Panc1 (cell line): ENCODE measurements at regions not wholly inside any gene's neighbourhood (a gene's known extent, or its start where the extent isn't known, plus 50 kb on each side); places are given as distances from the start of the nearest gene placed in this dataset.
"Not testable (repeated sequence)": the region's sequence is repeated elsewhere in the genome, so short reads cannot be mapped to it uniquely, and the experiment has no call there.

Source experiments
- ATAC-seq: fragments of 200-7000 bp; cut with Tn5 transposase; 2 replicates; pipeline ENCODE4 v1.9.1; 2020; ENCODE audit warnings: mild to moderate bottlenecking, moderate library complexity
- BruUV-seq: library from RNA; stranded (reverse); fragments of 400-500 nt; replicated peaks from 2 replicates; lab custom pipeline; 2021; lab: Mats Ljungman, UMichigan
- CTCF ChIA-PET: fragments of 300-600 bp; sonication (Branson Sonifier 250); formaldehyde crosslinking; loops from one replicate; lab custom pipeline; 2022; ENCODE audit warnings: antibody characterized with exemption; lab: Charles Lee
- POLR2A ChIA-PET: fragments of 300-600 bp; sonication (Branson Sonifier 250); formaldehyde crosslinking; loops from one replicate; lab custom pipeline; 2022; ENCODE audit warnings: antibody characterized with exemption; lab: Charles Lee
- DNase-seq: peaks from one replicate; pipeline ENCODE4 v3.0.0-alpha.2; 2010; ENCODE audit warnings: low read depth, low spot score
- H3K27ac ChIP-seq: 2 replicates; pipeline ENCODE4 v1.5.1; 2011; ENCODE audit warnings: mild to moderate bottlenecking, low read length, inconsistent platforms
- H3K27me3 ChIP-seq: fragments of 200-500 bp; sonication (Bioruptor generic); 2 replicates; pipeline ENCODE4 v1.6.0; 2014; ENCODE audit warnings: low read length, inconsistent platforms; ENCODE audit not compliant: control insufficient read depth, insufficient read depth
- H3K36me3 ChIP-seq: fragments of 200-500 bp; sonication (Bioruptor generic); 2 replicates; pipeline ENCODE4 v1.5.1; 2014; ENCODE audit warnings: inconsistent platforms, mild to moderate bottlenecking, low read length, moderate library complexity; ENCODE audit not compliant: control insufficient read depth, insufficient read depth
- H3K4me1 ChIP-seq: 2 replicates; pipeline ENCODE4 v1.5.1; 2011; ENCODE audit warnings: inconsistent platforms, mild to moderate bottlenecking, low read length, moderate library complexity; ENCODE audit not compliant: control insufficient read depth, insufficient read depth
- H3K4me3 ChIP-seq, 2 experiments: 2 replicates each; pipeline ENCODE4 v1.5.1; 2011 to 2012; ENCODE audit warnings: low read depth in 2 of 2, low read length in 2 of 2, mild to moderate bottlenecking in 2 of 2, inconsistent platforms in 1 of 2, moderate library complexity in 1 of 2
- H3K9me3 ChIP-seq: fragments of 200-500 bp; sonication (Bioruptor generic); 2 replicates; pipeline ENCODE4 v1.5.1; 2014; ENCODE audit warnings: low read depth, mild to moderate bottlenecking, inconsistent platforms, low read length, moderate library complexity; ENCODE audit not compliant: control insufficient read depth, insufficient read depth
- in situ Hi-C: cut with HindIII; loops from 2 replicates; pipeline ENCODE4 v1.10.0; 2016; ENCODE audit warnings: low sequenced_read_pairs, low pct_unique_long_range_greater_than_20kb
- intact Hi-C: fragments of 100-400 bp; cut with micrococcal nuclease; formaldehyde crosslinking; loops from one replicate; pipeline ENCODE4 v1.10.0; 2022; ENCODE audit not compliant: unreplicated experiment

DNA sequence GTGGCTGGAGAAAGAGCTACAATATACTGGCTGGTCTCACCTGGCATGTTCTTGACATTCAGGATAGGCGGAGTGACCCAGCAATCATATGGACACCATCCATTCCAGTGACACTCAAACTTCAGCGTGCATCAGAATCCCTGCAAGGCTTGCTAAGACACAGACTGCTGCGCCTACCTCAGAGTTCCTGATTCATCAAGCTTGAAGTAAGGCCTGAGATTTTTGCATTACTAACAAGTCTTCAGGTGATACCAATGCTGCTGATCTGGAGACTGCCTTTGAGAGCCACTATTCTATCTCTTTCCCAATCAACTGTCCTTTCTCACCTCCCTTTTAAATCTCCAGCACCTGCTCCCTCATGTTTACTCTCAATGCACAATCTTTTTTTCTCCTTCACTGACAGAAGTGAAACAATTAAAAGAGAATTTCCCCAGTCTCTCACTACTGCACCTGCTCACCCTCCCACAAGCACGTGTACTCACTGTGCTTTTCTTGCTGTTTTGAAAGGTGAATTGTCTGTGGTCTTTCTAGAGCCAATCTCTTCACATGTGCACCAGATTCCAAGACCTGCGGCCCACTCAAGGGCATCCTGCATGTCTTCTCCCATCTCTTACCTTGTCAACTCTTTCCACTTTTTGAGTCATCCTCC lies 519.2 kb downstream of the TTLL7 start:
- H3K36me3 ChIP-seq, CTCF ChIA-PET, DNase-seq, H3K4me1 ChIP-seq, in situ Hi-C loops, H3K4me3 ChIP-seq, H3K27me3 ChIP-seq, intact Hi-C loops, H3K27ac ChIP-seq, H3K9me3 ChIP-seq, ATAC-seq, BruUV-seq, POLR2A ChIA-PET: not testable (repeated sequence)

DNA sequence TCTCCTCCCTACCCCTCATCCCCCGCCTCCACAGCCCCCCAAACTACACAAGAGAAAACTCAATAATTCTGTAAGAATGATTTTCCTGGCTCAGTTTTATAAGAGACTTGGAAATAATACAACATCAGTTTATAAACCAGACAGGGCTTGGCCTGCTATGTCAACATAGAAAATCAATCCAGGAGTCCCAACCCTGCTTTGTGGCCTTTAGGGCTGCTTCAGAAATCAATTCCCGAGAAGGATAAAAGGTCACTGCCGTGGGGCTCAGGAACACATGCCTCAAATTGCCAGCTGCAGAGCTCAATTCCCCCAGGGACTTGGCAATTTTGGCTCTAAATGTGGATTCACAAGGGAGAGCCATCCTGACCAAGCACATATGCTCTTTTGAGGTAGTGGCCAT lies 520.8 kb downstream of the TTLL7 start:
- H3K9me3 ChIP-seq, CTCF ChIA-PET, intact Hi-C loops, DNase-seq, BruUV-seq, ATAC-seq, H3K27me3 ChIP-seq, H3K4me3 ChIP-seq, POLR2A ChIA-PET, H3K36me3 ChIP-seq, H3K4me1 ChIP-seq, H3K27ac ChIP-seq, in situ Hi-C loops: not testable (repeated sequence)

DNA sequence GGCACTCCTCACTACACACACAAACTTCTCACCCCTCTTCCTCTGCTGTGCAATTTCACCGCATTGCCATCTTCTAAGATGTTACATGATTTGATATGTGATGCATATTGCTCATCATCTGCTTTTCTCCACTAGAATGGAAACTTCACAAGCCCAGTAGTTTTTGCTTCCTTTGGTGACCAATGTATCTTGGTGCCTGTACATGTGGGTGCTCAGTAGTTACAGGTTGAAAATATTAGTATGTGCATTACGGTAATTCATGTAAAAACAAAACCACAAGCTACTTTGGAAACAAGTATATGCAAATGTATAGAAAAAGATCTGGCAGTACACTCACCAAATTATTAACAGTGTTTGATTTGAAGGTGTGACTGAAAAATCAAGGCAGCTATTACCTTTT lies 522.4 kb downstream of the TTLL7 start:
- H3K9me3 ChIP-seq, intact Hi-C loops, POLR2A ChIA-PET, H3K4me1 ChIP-seq, H3K4me3 ChIP-seq, ATAC-seq, H3K27ac ChIP-seq, CTCF ChIA-PET, H3K36me3 ChIP-seq, DNase-seq, in situ Hi-C loops, BruUV-seq, H3K27me3 ChIP-seq: not testable (repeated sequence)

DNA sequence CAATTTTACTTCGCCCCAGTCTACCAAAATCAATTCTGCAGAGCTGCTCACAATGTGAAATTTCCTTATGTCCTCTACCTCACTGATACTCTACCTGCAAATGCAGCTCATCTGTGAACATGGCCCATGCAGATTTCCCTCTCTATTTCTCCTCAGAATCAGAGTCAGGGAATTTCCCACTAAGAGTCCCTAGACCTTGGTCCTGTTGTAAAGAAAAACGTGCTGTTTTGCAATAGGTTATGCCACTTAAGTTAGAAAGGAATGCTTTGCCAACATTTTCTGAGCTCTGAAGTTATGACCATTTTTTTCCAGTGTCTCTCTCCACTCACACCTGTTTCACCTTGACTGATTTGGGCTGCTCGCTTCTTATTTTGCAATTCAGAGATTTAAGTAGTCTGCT lies 524.0 kb downstream of the TTLL7 start:
- H3K4me1 ChIP-seq, ATAC-seq, in situ Hi-C loops, intact Hi-C loops, BruUV-seq, CTCF ChIA-PET, H3K4me3 ChIP-seq, H3K27me3 ChIP-seq, H3K27ac ChIP-seq, H3K36me3 ChIP-seq, H3K9me3 ChIP-seq, DNase-seq: not testable (repeated sequence)
- POLR2A ChIA-PET: interaction anchor here (0.6 kb wide), 1 partner anchor 791 kb away, joined by 7 read pairs; no protein-coding TSS in a partner anchor

DNA sequence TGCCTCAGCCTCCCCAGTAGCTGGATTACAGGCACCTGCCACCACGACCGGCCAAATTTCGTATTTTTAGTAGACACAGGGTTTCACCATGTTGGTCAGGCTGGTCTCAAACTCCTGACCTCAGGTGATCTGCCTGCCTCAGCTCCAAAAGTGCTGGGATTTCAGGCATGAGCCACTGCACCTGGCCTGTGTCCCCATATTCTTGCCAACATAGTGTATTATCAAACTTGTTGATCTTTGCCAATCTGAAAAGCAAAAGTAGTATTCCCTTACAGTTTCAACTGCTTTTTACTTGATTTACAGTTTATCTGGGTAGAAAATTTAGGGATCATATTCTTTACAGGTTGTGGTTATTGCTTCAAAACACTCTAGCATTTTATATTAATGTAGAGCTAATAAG lies 524.9 kb downstream of the TTLL7 start:
- H3K27ac ChIP-seq, H3K4me1 ChIP-seq, DNase-seq, BruUV-seq, CTCF ChIA-PET, H3K36me3 ChIP-seq, ATAC-seq, H3K4me3 ChIP-seq, H3K9me3 ChIP-seq, POLR2A ChIA-PET, in situ Hi-C loops, H3K27me3 ChIP-seq, intact Hi-C loops: not testable (repeated sequence)

DNA sequence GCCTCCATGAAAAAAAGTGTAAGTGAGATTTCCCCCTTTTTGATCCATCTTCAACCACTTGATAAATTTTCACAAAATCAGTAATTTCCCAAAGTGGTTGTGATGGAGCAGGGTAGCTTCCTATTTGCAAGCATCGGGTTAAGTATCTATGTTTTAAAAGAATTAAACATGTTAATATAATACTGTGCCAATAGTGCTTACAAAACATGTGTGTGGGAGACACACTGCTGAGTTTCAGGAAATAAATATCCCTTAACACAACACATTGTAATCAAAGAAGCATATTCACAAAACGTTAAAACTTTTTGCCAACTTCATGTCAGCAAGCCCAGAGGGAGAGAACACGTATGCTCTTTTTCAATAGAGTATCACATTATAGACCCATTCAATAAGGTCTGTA lies 526.9 kb downstream of the TTLL7 start:
- H3K4me1 ChIP-seq, BruUV-seq, ATAC-seq, in situ Hi-C loops, H3K27ac ChIP-seq, CTCF ChIA-PET, H3K9me3 ChIP-seq, H3K27me3 ChIP-seq, intact Hi-C loops, DNase-seq, POLR2A ChIA-PET, H3K36me3 ChIP-seq, H3K4me3 ChIP-seq: not testable (repeated sequence)

DNA sequence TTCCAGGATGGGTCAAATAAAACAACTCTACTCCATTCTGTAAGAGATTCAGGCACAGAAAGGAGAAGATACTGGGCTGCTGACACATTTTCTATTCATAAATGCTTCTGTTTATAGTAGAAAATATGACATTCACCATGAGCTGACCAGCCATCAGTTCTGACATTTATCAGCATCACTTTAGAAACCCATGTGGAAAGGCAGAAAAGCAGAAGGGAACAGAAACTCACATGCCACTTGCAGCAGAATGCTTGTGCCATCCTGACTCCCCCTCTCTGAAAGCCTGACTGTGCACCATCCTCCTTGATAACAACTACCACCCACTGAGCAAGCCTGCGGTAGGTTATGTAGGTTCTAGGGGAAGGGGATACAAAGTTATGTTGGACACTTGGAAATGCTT lies 527.7 kb downstream of the TTLL7 start:
- CTCF ChIA-PET, intact Hi-C loops, H3K4me3 ChIP-seq, H3K36me3 ChIP-seq, DNase-seq, BruUV-seq, H3K9me3 ChIP-seq, POLR2A ChIA-PET, H3K4me1 ChIP-seq, in situ Hi-C loops, ATAC-seq, H3K27me3 ChIP-seq, H3K27ac ChIP-seq: not testable (repeated sequence)
